ENCODE measurements at regions not wholly inside any gene's neighbourhood (a gene's known extent, or its start where the extent isn't known, plus 50 kb on each side); places are given as distances from the start of the nearest gene placed in this dataset.
"Not testable (repeated sequence)": the region's sequence is repeated elsewhere in the genome, so short reads cannot be mapped to it uniquely, and the experiment has no call there.

DNA sequence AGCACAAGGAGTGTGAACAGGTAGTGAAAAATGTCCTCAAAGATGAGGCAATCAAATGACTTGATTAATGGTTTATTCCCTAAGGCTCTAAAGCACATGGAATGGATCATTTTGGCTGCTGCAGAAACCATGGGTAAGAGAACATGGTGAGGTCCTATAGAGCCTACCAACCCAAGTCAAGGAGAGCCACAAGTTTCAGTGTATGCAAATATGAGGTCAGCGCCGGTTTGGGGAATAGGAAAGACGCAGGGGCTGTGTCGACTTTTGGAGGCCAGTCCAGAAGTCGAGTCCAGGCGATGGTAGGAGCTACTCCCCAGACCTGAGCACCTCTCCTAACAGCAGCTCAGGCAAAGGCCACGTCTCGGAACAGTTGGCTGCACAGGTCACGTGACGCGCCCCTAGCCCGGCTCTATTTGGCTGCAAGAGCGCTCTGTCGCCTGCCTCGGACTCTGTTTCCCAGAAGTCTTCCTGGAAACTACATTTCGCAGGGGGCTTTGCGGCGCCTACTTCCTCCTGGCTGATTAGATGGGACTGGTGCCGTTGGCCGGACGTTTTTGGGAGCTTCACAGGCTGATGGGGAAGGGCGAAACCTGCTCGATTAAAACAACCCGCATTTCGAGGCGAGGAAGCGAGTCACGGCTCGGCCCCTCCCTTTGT lies 74.4 kb upstream of the CHD6 start:
- no peak for TF ChIP-seq JUND (IDR thresholded peaks at IDR 0.05; ENCODE audit: low read depth)
- in situ Hi-C loops (cut with HindIII; ENCODE audit: low pct_unique_long_range_greater_than_20kb, low sequenced_read_pairs), result no loop called here
- DNase-seq (ENCODE audit: low read depth in 1 of 2, low spot score in 1 of 2), result peak; percentile 14 to 85

DNA sequence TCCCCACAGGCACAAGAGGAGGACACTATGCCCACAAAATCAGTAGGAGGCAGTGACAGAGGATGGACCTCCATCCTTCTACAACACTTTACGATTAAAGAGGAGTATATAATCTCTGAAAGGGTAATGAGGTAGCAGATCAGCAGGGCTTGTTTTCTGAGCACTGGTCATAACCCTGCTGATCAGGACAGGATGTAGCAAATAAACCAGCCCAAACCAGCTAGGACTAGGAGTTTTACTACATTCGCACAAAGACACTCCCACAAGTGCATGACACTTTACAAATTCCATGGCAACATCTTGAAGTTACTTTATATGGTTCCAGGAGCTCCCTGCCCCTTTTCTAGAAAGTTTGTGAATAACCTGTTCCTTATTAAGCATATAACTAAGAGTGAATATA lies 73.3 kb upstream of the CHD6 start:
- in situ Hi-C loops (cut with HindIII; ENCODE audit: low pct_unique_long_range_greater_than_20kb, low sequenced_read_pairs), result no loop called here
- no peak for DNase-seq (ENCODE audit: low read depth in 1 of 2, low spot score in 1 of 2)
- no peak for TF ChIP-seq JUND (IDR thresholded peaks at IDR 0.05; ENCODE audit: low read depth)

DNA sequence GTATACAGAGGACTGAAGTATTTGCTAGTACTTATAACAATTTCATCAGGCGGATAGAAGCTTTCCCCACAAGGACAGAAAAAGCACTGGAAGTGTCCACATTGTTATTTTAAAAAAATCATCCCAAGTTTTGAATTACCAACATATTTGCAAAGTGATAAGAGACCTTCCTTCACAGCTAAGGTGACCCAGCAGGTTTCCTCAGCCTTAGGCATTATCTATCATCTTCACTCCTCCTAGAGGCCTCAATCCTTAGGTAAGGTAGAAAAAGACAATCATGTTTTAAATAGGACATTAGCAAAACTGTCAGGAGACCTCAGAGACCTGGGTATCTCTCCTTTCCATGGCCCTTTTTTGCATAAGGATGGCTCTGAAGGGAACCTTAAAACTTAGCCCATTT lies 72.5 kb upstream of the CHD6 start:
- in situ Hi-C loops (cut with HindIII; ENCODE audit: low pct_unique_long_range_greater_than_20kb, low sequenced_read_pairs), result no loop called here
- DNase-seq (ENCODE audit: low read depth in 1 of 2, low spot score in 1 of 2), result no peak
- TF ChIP-seq JUND (IDR thresholded peaks at IDR 0.05; ENCODE audit: low read depth), result no peak

DNA sequence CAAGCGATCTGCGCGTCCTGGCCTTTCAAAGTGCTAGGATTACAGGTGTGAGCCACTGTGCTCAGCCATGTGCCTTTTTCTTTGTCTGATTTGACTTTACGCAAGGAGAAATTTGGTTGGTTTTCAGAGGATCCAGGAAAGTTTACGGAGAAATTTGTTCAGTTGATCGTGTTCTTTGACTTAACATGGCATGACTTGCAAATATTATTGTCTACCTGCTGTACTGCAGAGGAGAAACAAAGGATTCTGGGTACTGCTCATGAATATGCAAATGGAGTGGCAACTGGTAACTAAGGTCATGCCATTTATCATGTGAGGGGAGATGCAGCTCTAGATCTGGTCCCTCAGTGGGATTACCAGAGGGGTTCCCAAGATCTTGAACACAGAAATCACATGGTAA lies 68.8 kb upstream of the CHD6 start:
- in situ Hi-C loops (cut with HindIII; ENCODE audit: low pct_unique_long_range_greater_than_20kb, low sequenced_read_pairs), result no loop called here
- no peak for TF ChIP-seq JUND (IDR thresholded peaks at IDR 0.05; ENCODE audit: low read depth)
- no peak for DNase-seq (ENCODE audit: low read depth in 1 of 2, low spot score in 1 of 2)

DNA sequence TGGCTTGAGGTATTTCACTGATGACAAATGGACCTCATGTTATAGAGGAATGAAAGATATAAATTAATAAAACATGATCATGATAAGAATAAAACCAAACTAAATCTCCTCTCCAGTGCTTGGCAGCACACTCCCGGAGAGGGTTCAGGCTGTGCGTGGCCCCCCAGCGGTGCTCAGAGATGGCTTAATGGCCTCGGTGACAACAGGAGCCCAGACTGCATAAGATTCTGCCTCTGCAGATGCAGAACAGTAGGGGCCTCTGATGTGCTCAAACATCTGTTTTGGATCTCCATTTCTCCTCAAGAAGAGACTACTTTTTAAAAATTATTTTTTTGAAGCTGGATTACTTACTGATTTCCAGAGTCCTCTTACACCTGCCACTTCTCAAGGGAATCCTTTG lies 67.0 kb upstream of the CHD6 start:
- DNase-seq (ENCODE audit: low read depth in 1 of 2, low spot score in 1 of 2); in situ Hi-C loops (cut with HindIII; ENCODE audit: low pct_unique_long_range_greater_than_20kb, low sequenced_read_pairs): not testable (repeated sequence)

DNA sequence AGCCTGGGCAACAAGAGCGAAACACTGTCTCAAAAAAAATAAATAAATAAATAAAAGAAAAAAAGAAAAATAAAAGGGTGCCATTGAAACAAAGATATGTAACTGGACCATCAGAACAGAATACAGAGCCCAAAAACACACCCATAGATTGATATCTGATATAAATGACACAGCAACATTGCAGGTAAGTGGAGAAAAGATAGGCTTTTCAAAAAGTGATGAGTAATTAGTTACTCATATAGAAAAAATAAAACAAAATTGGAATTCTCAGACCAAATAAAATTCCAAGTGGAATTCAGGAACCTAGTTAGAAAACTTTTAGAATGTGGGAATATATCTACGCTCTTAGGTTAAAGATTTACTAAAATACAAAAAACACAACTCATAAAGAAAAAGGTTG lies 60.6 kb upstream of the CHD6 start:
- DNase-seq (ENCODE audit: low read depth in 1 of 2, low spot score in 1 of 2), result no peak
- in situ Hi-C loops (cut with HindIII; ENCODE audit: low pct_unique_long_range_greater_than_20kb, low sequenced_read_pairs), result no loop called here
- TF ChIP-seq JUND (IDR thresholded peaks at IDR 0.05; ENCODE audit: low read depth), result no peak

DNA sequence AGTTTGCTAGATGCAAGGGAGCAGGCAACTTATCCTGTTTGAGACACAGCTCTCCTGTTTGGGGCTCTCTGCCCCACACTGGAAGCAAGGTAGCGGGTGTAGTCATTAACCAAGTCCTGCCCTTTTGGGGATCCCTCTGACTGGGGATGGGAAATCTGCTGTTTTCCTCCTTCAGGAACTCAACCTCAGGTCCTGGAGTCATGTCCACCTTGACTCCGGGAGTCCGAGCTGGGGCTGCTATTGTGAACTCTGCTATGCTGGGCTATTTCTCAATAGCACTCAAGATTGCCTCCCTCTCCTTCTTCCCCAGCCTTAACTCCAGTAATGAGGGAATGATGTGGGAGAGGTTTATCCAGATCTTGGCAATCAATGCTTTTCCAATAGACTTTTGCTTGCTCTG lies 54.1 kb upstream of the CHD6 start:
- DNase-seq (ENCODE audit: low read depth in 1 of 2, low spot score in 1 of 2), result no peak
- in situ Hi-C loops (cut with HindIII; ENCODE audit: low pct_unique_long_range_greater_than_20kb, low sequenced_read_pairs), result no loop called here
- no peak for TF ChIP-seq JUND (IDR thresholded peaks at IDR 0.05; ENCODE audit: low read depth)

DNA sequence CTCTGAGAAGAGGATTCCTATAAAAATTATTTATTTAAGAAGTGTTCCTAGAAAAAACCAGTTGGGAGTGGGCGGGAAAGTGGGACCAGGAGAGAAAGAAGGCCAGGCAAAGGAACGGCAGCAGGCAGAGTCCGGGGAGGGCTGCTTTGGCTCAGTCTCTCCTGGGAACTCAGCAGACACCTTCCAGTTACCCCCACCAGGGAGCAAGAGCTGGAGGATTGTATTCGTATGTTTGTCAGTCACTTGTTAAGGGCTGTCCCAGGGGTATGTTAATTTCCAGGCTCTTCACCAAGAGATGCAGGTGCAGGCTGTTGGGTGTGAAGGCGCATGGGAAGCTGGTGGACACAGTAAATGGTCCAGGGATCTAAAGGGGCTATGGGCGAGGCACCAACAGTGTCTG lies 53.0 kb upstream of the CHD6 start:
- no peak for DNase-seq (ENCODE audit: low read depth in 1 of 2, low spot score in 1 of 2)
- in situ Hi-C loops (cut with HindIII; ENCODE audit: low pct_unique_long_range_greater_than_20kb, low sequenced_read_pairs), result no loop called here
- no peak for TF ChIP-seq JUND (IDR thresholded peaks at IDR 0.05; ENCODE audit: low read depth)

DNA sequence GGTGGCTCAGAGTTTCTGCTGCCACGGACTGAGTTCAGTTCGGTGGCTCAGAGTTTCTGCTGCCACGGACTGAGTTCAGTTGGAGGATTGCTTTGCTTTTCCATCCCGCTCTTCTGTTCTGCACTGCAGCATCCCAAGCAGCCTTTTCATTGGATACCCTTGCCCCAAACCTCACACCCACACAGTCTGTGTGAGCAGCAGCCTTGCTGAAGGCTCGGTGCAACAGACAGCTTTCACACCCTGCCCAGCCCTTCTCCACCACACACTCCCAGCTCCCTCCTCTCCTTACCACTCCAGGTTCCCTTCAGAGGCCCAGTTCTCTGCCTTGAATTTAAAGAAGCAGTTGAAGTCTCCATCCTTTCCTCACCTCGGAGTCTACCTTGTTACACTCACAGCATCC lies 52.5 kb upstream of the CHD6 start:
- DNase-seq (ENCODE audit: low read depth in 1 of 2, low spot score in 1 of 2), result no peak
- in situ Hi-C loops (cut with HindIII; ENCODE audit: low pct_unique_long_range_greater_than_20kb, low sequenced_read_pairs), result no loop called here
- TF ChIP-seq JUND (IDR thresholded peaks at IDR 0.05; ENCODE audit: low read depth), result no peak

DNA sequence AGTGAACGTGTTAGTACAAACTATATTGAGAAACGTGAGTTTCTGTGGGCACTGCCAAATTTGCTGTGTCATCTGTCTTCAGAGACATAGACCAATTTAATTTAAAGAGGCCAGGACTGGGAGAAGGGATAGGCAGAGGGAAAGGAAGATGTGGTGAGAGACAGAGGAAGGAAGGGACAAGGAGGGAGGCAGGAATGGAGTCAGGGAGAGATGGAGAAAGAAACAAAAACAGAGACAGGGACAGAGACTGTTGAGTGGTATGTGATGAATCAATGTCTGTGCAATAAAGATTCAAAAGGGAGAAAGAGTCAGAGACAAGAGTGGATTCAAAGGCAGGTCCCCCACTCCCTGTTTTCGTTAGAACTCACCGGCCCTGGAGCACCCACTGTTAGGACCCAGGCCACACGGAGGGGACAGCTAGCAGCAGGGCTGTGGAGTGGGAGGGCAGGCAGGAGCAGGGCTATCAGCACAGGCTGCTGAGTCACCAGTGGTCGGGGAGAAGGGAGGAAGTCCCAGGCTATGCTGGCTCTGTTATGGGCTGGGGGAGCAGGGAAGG lies 51.6 kb upstream of the CHD6 start:
- no peak for TF ChIP-seq JUND (IDR thresholded peaks at IDR 0.05; ENCODE audit: low read depth)
- in situ Hi-C loops (cut with HindIII; ENCODE audit: low pct_unique_long_range_greater_than_20kb, low sequenced_read_pairs), result no loop called here
- DNase-seq (ENCODE audit: low read depth in 1 of 2, low spot score in 1 of 2), result no peak

DNA sequence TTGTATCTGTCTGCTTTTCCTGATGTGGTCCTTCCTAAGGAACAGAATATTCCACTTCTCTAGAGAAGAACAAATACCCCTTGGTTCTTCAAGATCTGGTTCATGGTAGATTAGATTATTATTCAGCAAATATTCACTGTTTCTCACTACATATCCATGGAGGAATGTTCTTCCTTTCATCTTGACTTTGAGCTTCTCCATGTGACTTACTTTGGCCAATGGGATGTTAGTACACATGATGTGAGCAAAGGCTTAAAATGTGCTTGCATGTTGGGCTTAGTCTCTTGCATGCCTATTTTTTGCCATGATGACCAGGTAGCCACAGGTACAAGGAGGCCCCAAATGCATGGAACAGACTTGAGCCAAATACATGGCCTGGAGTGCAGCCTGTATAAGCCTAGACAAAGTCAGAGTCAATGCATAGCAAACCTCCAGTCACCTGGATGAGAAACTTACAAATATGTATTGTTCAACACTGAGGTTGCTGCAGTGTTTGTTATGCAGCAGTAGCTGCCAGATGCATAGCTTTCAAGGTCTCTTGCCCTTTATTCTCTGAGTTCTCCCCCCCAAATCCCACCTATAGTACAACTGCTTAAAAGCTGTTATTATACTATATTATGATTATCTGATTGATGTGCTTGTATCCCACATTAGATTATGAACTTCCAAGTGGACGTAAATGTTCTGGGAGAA lies 50.0 kb upstream of the CHD6 start:
- TF ChIP-seq JUND (IDR thresholded peaks at IDR 0.05; ENCODE audit: low read depth), result no peak
- in situ Hi-C loops (cut with HindIII; ENCODE audit: low pct_unique_long_range_greater_than_20kb, low sequenced_read_pairs), result no loop called here
- DNase-seq (ENCODE audit: low read depth in 1 of 2, low spot score in 1 of 2), result no peak
